ENCODE measurements at regions not wholly inside any gene's neighbourhood (a gene's known extent, or its start where the extent isn't known, plus 50 kb on each side); places are given as distances from the start of the nearest gene placed in this dataset.

- Mint-ChIP-seq H3K4me1 (no peaks in the 10 kb centered on the region), H3K27me3 (ENCODE audit: low read depth) (no peaks in the 10 kb centered on the region), H3K4me3 (no peak overlapping the region), H3K27ac (no peak overlapping the region), H3K36me3 (no peaks in the 10 kb centered on the region), H3K9me3 (no peaks in the 10 kb centered on the region)
- DNase-seq (ENCODE audit: low spot score) = no peak
- no peak for ATAC-seq
- ChIA-PET POLR2A (no interaction called here), CTCF (no interaction called here)
- TF ChIP-seq HMGXB4 (CRISPR knock-in tag; IDR thresholded peaks at IDR 0.05) (no peak), ZNF416 (CRISPR knock-in tag; IDR thresholded peaks at IDR 0.05) (no peak), ZNF219 (CRISPR knock-in tag; IDR thresholded peaks at IDR 0.05; ENCODE audit: borderline replicate concordance) (no peak)
- TF ChIP-seq, protein P1, sequence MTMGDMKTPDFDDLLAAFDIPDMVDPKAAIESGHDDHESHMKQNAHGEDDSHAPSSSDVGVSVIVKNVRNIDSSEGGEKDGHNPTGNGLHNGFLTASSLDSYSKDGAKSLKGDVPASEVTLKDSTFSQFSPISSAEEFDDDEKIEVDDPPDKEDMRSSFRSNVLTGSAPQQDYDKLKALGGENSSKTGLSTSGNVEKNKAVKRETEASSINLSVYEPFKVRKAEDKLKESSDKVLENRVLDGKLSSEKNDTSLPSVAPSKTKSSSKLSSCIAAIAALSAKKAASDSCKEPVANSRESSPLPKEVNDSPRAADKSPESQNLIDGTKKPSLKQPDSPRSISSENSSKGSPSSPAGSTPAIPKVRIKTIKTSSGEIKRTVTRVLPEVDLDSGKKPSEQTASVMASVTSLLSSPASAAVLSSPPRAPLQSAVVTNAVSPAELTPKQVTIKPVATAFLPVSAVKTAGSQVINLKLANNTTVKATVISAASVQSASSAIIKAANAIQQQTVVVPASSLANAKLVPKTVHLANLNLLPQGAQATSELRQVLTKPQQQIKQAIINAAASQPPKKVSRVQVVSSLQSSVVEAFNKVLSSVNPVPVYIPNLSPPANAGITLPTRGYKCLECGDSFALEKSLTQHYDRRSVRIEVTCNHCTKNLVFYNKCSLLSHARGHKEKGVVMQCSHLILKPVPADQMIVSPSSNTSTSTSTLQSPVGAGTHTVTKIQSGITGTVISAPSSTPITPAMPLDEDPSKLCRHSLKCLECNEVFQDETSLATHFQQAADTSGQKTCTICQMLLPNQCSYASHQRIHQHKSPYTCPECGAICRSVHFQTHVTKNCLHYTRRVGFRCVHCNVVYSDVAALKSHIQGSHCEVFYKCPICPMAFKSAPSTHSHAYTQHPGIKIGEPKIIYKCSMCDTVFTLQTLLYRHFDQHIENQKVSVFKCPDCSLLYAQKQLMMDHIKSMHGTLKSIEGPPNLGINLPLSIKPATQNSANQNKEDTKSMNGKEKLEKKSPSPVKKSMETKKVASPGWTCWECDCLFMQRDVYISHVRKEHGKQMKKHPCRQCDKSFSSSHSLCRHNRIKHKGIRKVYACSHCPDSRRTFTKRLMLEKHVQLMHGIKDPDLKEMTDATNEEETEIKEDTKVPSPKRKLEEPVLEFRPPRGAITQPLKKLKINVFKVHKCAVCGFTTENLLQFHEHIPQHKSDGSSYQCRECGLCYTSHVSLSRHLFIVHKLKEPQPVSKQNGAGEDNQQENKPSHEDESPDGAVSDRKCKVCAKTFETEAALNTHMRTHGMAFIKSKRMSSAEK (CRISPR knock-in tag; IDR thresholded peaks at IDR 0.05; ENCODE audit: borderline replicate concordance) = no peak
- TF ChIP-seq, protein P2, sequence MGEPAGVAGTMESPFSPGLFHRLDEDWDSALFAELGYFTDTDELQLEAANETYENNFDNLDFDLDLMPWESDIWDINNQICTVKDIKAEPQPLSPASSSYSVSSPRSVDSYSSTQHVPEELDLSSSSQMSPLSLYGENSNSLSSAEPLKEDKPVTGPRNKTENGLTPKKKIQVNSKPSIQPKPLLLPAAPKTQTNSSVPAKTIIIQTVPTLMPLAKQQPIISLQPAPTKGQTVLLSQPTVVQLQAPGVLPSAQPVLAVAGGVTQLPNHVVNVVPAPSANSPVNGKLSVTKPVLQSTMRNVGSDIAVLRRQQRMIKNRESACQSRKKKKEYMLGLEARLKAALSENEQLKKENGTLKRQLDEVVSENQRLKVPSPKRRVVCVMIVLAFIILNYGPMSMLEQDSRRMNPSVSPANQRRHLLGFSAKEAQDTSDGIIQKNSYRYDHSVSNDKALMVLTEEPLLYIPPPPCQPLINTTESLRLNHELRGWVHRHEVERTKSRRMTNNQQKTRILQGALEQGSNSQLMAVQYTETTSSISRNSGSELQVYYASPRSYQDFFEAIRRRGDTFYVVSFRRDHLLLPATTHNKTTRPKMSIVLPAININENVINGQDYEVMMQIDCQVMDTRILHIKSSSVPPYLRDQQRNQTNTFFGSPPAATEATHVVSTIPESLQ (CRISPR knock-in tag; IDR thresholded peaks at IDR 0.05) = no peak
Observed at GRCh38 chr3:88703501-88704059, 403.8 kb upstream of the EPHA3 start.

GRCh38 chr3:88704338-88704737 lies 403.1 kb upstream of the EPHA3 start:
- no peak for ATAC-seq
- H3K27me3 Mint-ChIP-seq (ENCODE audit: low read depth) = no peaks in the 10 kb centered on the region
- TF ChIP-seq CREM (CRISPR knock-in tag; IDR thresholded peaks at IDR 0.05) = no peak
- no peak for TF ChIP-seq CTCF (IDR thresholded peaks at IDR 0.05)
- no peak for TF ChIP-seq ZNF671 (CRISPR knock-in tag; IDR thresholded peaks at IDR 0.05)
- no peaks in the 10 kb centered on the region for H3K36me3 Mint-ChIP-seq
- no peak for DNase-seq (ENCODE audit: low spot score)
- no peak overlapping the region for H3K27ac Mint-ChIP-seq
- POLR2A ChIA-PET = no interaction called here
- H3K4me3 Mint-ChIP-seq = no peak overlapping the region
- no peaks in the 10 kb centered on the region for H3K4me1 Mint-ChIP-seq
- H3K9me3 Mint-ChIP-seq = no peaks in the 10 kb centered on the region
- CTCF ChIA-PET = no interaction called here

DNA sequence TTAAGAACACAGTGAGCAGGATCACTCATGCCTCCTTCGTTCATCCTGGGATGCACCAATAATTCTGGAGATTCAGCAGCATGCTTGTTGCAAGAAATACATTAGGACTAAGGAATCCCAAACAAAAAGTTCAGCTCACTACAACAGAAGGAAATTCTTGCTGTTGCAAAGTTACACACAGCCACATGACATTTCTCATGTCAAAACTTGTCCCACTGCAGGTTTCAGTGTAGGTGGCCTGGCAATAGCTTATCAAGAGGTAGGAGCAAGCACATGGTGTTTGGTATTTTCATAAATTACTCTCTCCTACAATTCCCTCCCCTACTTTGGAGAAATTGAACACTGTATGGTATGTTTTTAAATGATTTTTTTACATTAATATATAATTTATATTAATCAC lies 399.6 kb upstream of the EPHA3 start:
- H3K4me3 Mint-ChIP-seq = no peak overlapping the region
- no peaks in the 10 kb centered on the region for H3K36me3 Mint-ChIP-seq
- no peak for TF ChIP-seq NFE2L1 (CRISPR knock-in tag; IDR thresholded peaks at IDR 0.05)
- TF ChIP-seq RORB (CRISPR knock-in tag; IDR thresholded peaks at IDR 0.05) = no peak
- TF ChIP-seq SOX15 (CRISPR knock-in tag; IDR thresholded peaks at IDR 0.05) = no peak
- TF ChIP-seq, protein P3, sequence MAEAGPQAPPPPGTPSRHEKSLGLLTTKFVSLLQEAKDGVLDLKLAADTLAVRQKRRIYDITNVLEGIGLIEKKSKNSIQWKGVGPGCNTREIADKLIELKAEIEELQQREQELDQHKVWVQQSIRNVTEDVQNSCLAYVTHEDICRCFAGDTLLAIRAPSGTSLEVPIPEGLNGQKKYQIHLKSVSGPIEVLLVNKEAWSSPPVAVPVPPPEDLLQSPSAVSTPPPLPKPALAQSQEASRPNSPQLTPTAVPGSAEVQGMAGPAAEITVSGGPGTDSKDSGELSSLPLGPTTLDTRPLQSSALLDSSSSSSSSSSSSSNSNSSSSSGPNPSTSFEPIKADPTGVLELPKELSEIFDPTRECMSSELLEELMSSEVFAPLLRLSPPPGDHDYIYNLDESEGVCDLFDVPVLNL (CRISPR knock-in tag; IDR thresholded peaks at IDR 0.05; ENCODE audit: borderline replicate concordance, low read depth) = no peak
- TF ChIP-seq ESRRA (CRISPR knock-in tag; IDR thresholded peaks at IDR 0.05; ENCODE audit: borderline replicate concordance) = no peak
- ChIA-PET POLR2A (no interaction called here), CTCF (no interaction called here)
- H3K27me3 Mint-ChIP-seq (ENCODE audit: low read depth) = no peaks in the 10 kb centered on the region
- H3K27ac Mint-ChIP-seq = no peak overlapping the region
- H3K9me3 Mint-ChIP-seq = peaks cover 6% of the 10 kb centered on the region; the same call in 1 of the 2 replicates
- no peaks in the 10 kb centered on the region for H3K4me1 Mint-ChIP-seq
- DNase-seq (ENCODE audit: low spot score) (no peak), ATAC-seq (no peak)

All from WTC11 (cell line).